WTC11 (cell line): ENCODE measurements at regions not wholly inside any gene's neighbourhood (a gene's known extent, or its start where the extent isn't known, plus 50 kb on each side); places are given as distances from the start of the nearest gene placed in this dataset.

Experiments
- ATAC-seq: fragments of 200-7000 bp; cut with Tn5 transposase; 2 replicates; pipeline ENCODE4 v1.10.0; 2021; ENCODE audit warnings: mild to moderate bottlenecking, moderate library complexity
- CTCF ChIA-PET: fragments of 300-600 bp; sonication (Branson Sonifier 250); formaldehyde crosslinking; loops from one replicate; lab custom pipeline; 2021; ENCODE audit warnings: antibody characterized with exemption; lab: Charles Lee
- POLR2A ChIA-PET: fragments of 350-600 bp; sonication (Branson Sonifier 250); formaldehyde crosslinking; loops from one replicate; lab custom pipeline; 2021; ENCODE audit warnings: antibody characterized with exemption; lab: Charles Lee
- DNase-seq: peaks from one replicate; pipeline ENCODE4 v3.0.0; 2021; ENCODE audit warnings: low spot score
- H3K27ac Mint-ChIP-seq: 2 replicates; pipeline ENCODE4 v1.8.0; 2021; ENCODE audit warnings: mixed read lengths
- H3K27me3 Mint-ChIP-seq: 2 replicates; pipeline ENCODE4 v1.8.0; 2021; ENCODE audit warnings: low read depth, mild to moderate bottlenecking, moderate library complexity, mixed read lengths
- H3K36me3 Mint-ChIP-seq: 2 replicates; pipeline ENCODE4 v1.8.0; 2021; ENCODE audit warnings: mixed read lengths
- H3K4me1 Mint-ChIP-seq: 2 replicates; pipeline ENCODE4 v1.8.0; 2022; ENCODE audit warnings: mixed read lengths
- H3K4me3 Mint-ChIP-seq: 2 replicates; pipeline ENCODE4 v1.8.0; 2021; ENCODE audit warnings: mild to moderate bottlenecking, moderate library complexity, mixed read lengths
- H3K9me3 Mint-ChIP-seq: 2 replicates; pipeline ENCODE4 v1.8.0; 2021; ENCODE audit warnings: mixed read lengths
- AR ChIP-seq: fragments of 250-450 bp; sonication (Bioruptor Pico); IDR thresholded peaks from 2 replicates; pipeline ENCODE4 v1.9.0; 2021; ENCODE audit warnings: mild to moderate bottlenecking
- ARID4B ChIP-seq: sonication (generic); formaldehyde crosslinking; IDR thresholded peaks from 2 replicates; pipeline ENCODE4 v1.8.0; 2023; ENCODE audit warnings: missing genetic modification reagents, mild to moderate bottlenecking, borderline replicate concordance
- ATF6 ChIP-seq: sonication (generic); formaldehyde crosslinking; IDR thresholded peaks from 2 replicates; pipeline ENCODE4 v1.8.1; 2023; ENCODE audit warnings: mild to moderate bottlenecking, missing genetic modification reagents
- CTCF ChIP-seq: fragments of 200-600 bp; IDR thresholded peaks from 2 replicates; pipeline ENCODE4 v1.8.0; 2022; ENCODE audit warnings: antibody characterized with exemption
- FOXK1 ChIP-seq: sonication (generic); formaldehyde crosslinking; IDR thresholded peaks from 2 replicates; pipeline ENCODE4 v1.8.0; 2022; ENCODE audit warnings: mild to moderate bottlenecking, moderate library complexity, missing genetic modification reagents
- GTF2I ChIP-seq: fragments of 250-450 bp; sonication (Bioruptor Pico); conservative IDR thresholded peaks from 2 replicates; pipeline ENCODE4 v1.4.0; 2021; ENCODE audit warnings: mild to moderate bottlenecking
- JAZF1 ChIP-seq: fragments of 250-450 bp; sonication (Bioruptor Pico); IDR thresholded peaks from 2 replicates; pipeline ENCODE4 v1.9.0; 2021; ENCODE audit warnings: moderate library complexity, mild to moderate bottlenecking, inconsistent platforms
- JUN ChIP-seq: sonication (generic); formaldehyde crosslinking; IDR thresholded peaks from 2 replicates; pipeline ENCODE4 v1.8.0; 2023; ENCODE audit warnings: mild to moderate bottlenecking, missing genetic modification reagents
- MXD4 ChIP-seq: fragments of 250-450 bp; sonication (Bioruptor Pico); IDR thresholded peaks from 2 replicates; pipeline ENCODE4 v1.8.0; 2021; ENCODE audit warnings: mild to moderate bottlenecking, moderate library complexity, borderline replicate concordance
- MYBL2 ChIP-seq: sonication (generic); formaldehyde crosslinking; IDR thresholded peaks from 2 replicates; pipeline ENCODE4 v1.8.1; 2023; ENCODE audit warnings: mild to moderate bottlenecking, moderate library complexity, missing genetic modification reagents
- NFATC4 ChIP-seq: fragments of 250-450 bp; sonication (Bioruptor Pico); IDR thresholded peaks from 2 replicates; pipeline ENCODE4 v1.9.0; 2021; ENCODE audit warnings: mild to moderate bottlenecking
- NFE2L1 ChIP-seq: sonication (generic); formaldehyde crosslinking; IDR thresholded peaks from 2 replicates; pipeline ENCODE4 v1.8.1; 2023; ENCODE audit warnings: missing genetic modification reagents
- RORB ChIP-seq: fragments of 250-450 bp; sonication (Bioruptor Pico); IDR thresholded peaks from 2 replicates; pipeline ENCODE4 v1.9.0; 2021; ENCODE audit warnings: mild to moderate bottlenecking
- ZNF281 ChIP-seq: sonication (generic); formaldehyde crosslinking; IDR thresholded peaks from 2 replicates; pipeline ENCODE4 v1.8.0; 2023; ENCODE audit warnings: mild to moderate bottlenecking, missing genetic modification reagents
- ZNF423 ChIP-seq: fragments of 250-450 bp; sonication (Bioruptor Pico); IDR thresholded peaks from 2 replicates; pipeline ENCODE4 v2.1.2; 2022; ENCODE audit warnings: mild to moderate bottlenecking, moderate library complexity
- ZNF425 ChIP-seq: fragments of 250-450 bp; sonication (Bioruptor Pico); conservative IDR thresholded peaks from 2 replicates; pipeline ENCODE4 v1.9.0; 2021; ENCODE audit warnings: mild to moderate bottlenecking

- Mint-ChIP-seq H3K4me3 (no peak overlapping the region), H3K9me3 (no peaks in the 10 kb centered on the region), H3K36me3 (no peaks in the 10 kb centered on the region), H3K4me1 (peaks cover 27% of the 10 kb centered on the region), H3K27ac (no peak overlapping the region), H3K27me3 (peaks cover 2% of the 10 kb centered on the region; the same call in 1 of the 2 replicates)
- CTCF ChIA-PET, result interaction anchor here (0.6 to 1.7 kb wide), 9 partner anchors 9 to 231 kb away, joined by 3 to 7 read pairs (median 4); no protein-coding TSS in a partner anchor
- TF ChIP-seq AR, result no peak
- no peak for TF ChIP-seq CTCF
- TF ChIP-seq NFE2L1 (CRISPR knock-in tag), result no peak
- TF ChIP-seq ATF6 (CRISPR knock-in tag), result no peak
- no peak for TF ChIP-seq RORB (CRISPR knock-in tag)
- no peak for TF ChIP-seq ZNF425 (CRISPR knock-in tag)
- TF ChIP-seq MYBL2 (CRISPR knock-in tag), result no peak
- TF ChIP-seq JAZF1 (CRISPR knock-in tag), result no peak
- no peak for TF ChIP-seq GTF2I (CRISPR knock-in tag)
- TF ChIP-seq FOXK1 (CRISPR knock-in tag), result no peak
- TF ChIP-seq JUN (CRISPR knock-in tag), result no peak
- POLR2A ChIA-PET, result no interaction called here
- peak; percentile 66 for ATAC-seq
- DNase-seq, result peak; percentile 31
Measured at GRCh38 chr10:71134732-71135211, 77.6 kb upstream of the UNC5B start.

GRCh38 chr10:71135236-71135635 lies 77.1 kb upstream of the UNC5B start:
- Mint-ChIP-seq H3K27ac (no peak overlapping the region), H3K36me3 (no peaks in the 10 kb centered on the region), H3K27me3 (peaks cover 2% of the 10 kb centered on the region; the same call in 1 of the 2 replicates), H3K4me1 (peaks cover 27% of the 10 kb centered on the region), H3K4me3 (no peak overlapping the region), H3K9me3 (no peaks in the 10 kb centered on the region)
- ATAC-seq (no peak), DNase-seq (no peak)
- POLR2A ChIA-PET, result no interaction called here
- CTCF ChIA-PET, result interaction anchor here (0.6 to 1.7 kb wide), 7 partner anchors 10 to 190 kb away, joined by 3 to 7 read pairs (median 4); no protein-coding TSS in a partner anchor
- no peak for TF ChIP-seq ZNF423
- no peak for TF ChIP-seq ZNF281
- TF ChIP-seq AR, result no peak
- no peak for TF ChIP-seq NFATC4 (CRISPR knock-in tag)
- TF ChIP-seq ARID4B (CRISPR knock-in tag), result no peak
- no peak for TF ChIP-seq MXD4 (CRISPR knock-in tag)
